Activated CD4-positive, alpha-beta T cell treated with anti-CD3 and anti-CD28 coated beads, Interleukin-2, Interleukin-6, amounts not matched to agents 100 ng/mL and 50 ng/mL, durations not matched to agents 16 hours and 8 hours (primary cell): ENCODE measurements at regions not wholly inside any gene's neighbourhood (a gene's known extent, or its start where the extent isn't known, plus 50 kb on each side); places are given as distances from the start of the nearest gene placed in this dataset.

Source experiments
- DNase-seq: peaks from one replicate; pipeline ENCODE4 v3.0.0-alpha.2; 2020

- no peak for DNase-seq
Observed at GRCh38 chr1:79849388-79849787, 842.9 kb upstream of the ADGRL4 start.

- no peak for DNase-seq
Observed at GRCh38 chr1:79848316-79848715, 841.8 kb upstream of the ADGRL4 start.

GRCh38 chr1:79847700-79848099, 841.2 kb upstream of the ADGRL4 start:
- no peak for DNase-seq

- no peak for DNase-seq
Observed at GRCh38 chr1:79845936-79846335, 839.4 kb upstream of the ADGRL4 start.

- no peak for DNase-seq
Observed at GRCh38 chr1:79842811-79843210, 836.3 kb upstream of the ADGRL4 start.

GRCh38 chr1:79839882-79840281, 833.4 kb upstream of the ADGRL4 start:
- no peak for DNase-seq

- no peak for DNase-seq
Observed at GRCh38 chr1:79827446-79827845, 820.9 kb upstream of the ADGRL4 start.

- DNase-seq: no peak
Observed at GRCh38 chr1:79825551-79825950, 819.0 kb upstream of the ADGRL4 start.

GRCh38 chr1:79822053-79822452, 815.5 kb upstream of the ADGRL4 start:
- no peak for DNase-seq

GRCh38 chr1:79819140-79819539, 812.6 kb upstream of the ADGRL4 start:
- DNase-seq: no peak

- DNase-seq: no peak
Observed at GRCh38 chr1:79817031-79817560, 810.6 kb upstream of the ADGRL4 start.

GRCh38 chr1:79815115-79815514, 808.6 kb upstream of the ADGRL4 start:
- no peak for DNase-seq

- DNase-seq: no peak
Observed at GRCh38 chr1:79811173-79811572, 804.6 kb upstream of the ADGRL4 start.

- DNase-seq: no peak
Observed at GRCh38 chr1:79808816-79809475, 802.4 kb upstream of the ADGRL4 start.

GRCh38 chr1:79807816-79808215, 801.3 kb upstream of the ADGRL4 start:
- DNase-seq: no peak

GRCh38 chr1:79797487-79797886, 791.0 kb upstream of the ADGRL4 start:
- DNase-seq: no peak

GRCh38 chr1:79796434-79796833, 789.9 kb upstream of the ADGRL4 start:
- DNase-seq: no peak

GRCh38 chr1:79792219-79792930, 785.8 kb upstream of the ADGRL4 start:
- no peak for DNase-seq

GRCh38 chr1:79791488-79792218, 785.1 kb upstream of the ADGRL4 start:
- no peak for DNase-seq

- no peak for DNase-seq
Observed at GRCh38 chr1:79790950-79791349, 784.4 kb upstream of the ADGRL4 start.

- no peak for DNase-seq
Observed at GRCh38 chr1:79787631-79788030, 781.1 kb upstream of the ADGRL4 start.

- no peak for DNase-seq
Observed at GRCh38 chr1:79785964-79786363, 779.4 kb upstream of the ADGRL4 start.

- DNase-seq: no peak
Observed at GRCh38 chr1:79785561-79785960, 779.0 kb upstream of the ADGRL4 start.

- DNase-seq: no peak
Observed at GRCh38 chr1:79781261-79781660, 774.7 kb upstream of the ADGRL4 start.
